ENCODE measurements at regions not wholly inside any gene's neighbourhood (a gene's known extent, or its start where the extent isn't known, plus 50 kb on each side); places are given as distances from the start of the nearest gene placed in this dataset.
"Not testable (repeated sequence)": the region's sequence is repeated elsewhere in the genome, so short reads cannot be mapped to it uniquely, and the experiment has no call there.

- peak; percentile 49 for DNase-seq
Observed at GRCh38 chr4:131427000-131427399, 1722.1 kb upstream of the PCDH10 start.

GRCh38 chr4:131430302-131430701 lies 1718.8 kb upstream of the PCDH10 start:
- peak; percentile 13 for DNase-seq

- DNase-seq: no peak
Observed at GRCh38 chr4:131441004-131441688, 1707.9 kb upstream of the PCDH10 start.

GRCh38 chr4:131447883-131448282 lies 1701.2 kb upstream of the PCDH10 start:
- no peak for DNase-seq

- DNase-seq: no peak
Observed at GRCh38 chr4:131450572-131451209, 1698.4 kb upstream of the PCDH10 start.

- peak; percentile 38 for DNase-seq
Observed at GRCh38 chr4:131459430-131460101, 1689.5 kb upstream of the PCDH10 start.

- DNase-seq: no peak
Observed at GRCh38 chr4:131470360-131470759, 1678.7 kb upstream of the PCDH10 start.

GRCh38 chr4:131488772-131489171 lies 1660.3 kb upstream of the PCDH10 start:
- peak; percentile 53 for DNase-seq

- DNase-seq: not testable (repeated sequence)
Observed at GRCh38 chr4:131496211-131496610, 1652.9 kb upstream of the PCDH10 start.

- peak; percentile 88 for DNase-seq
Observed at GRCh38 chr4:131499141-131499873, 1649.8 kb upstream of the PCDH10 start.

GRCh38 chr4:131509521-131509920 lies 1639.6 kb upstream of the PCDH10 start:
- DNase-seq: no peak

GRCh38 chr4:131526686-131527085 lies 1622.4 kb upstream of the PCDH10 start:
- no peak for DNase-seq

- DNase-seq: no peak
Observed at GRCh38 chr4:131531087-131531486, 1618.0 kb upstream of the PCDH10 start.

GRCh38 chr4:131534944-131535645 lies 1614.0 kb upstream of the PCDH10 start:
- DNase-seq: no peak

GRCh38 chr4:131540256-131540655 lies 1608.8 kb upstream of the PCDH10 start:
- DNase-seq: no peak

GRCh38 chr4:131547506-131547981 lies 1601.5 kb upstream of the PCDH10 start:
- peak; percentile 5 for DNase-seq

GRCh38 chr4:131551306-131551705 lies 1597.8 kb upstream of the PCDH10 start:
- no peak for DNase-seq

- no peak for DNase-seq
Observed at GRCh38 chr4:131566026-131566425, 1583.1 kb upstream of the PCDH10 start.

GRCh38 chr4:131584587-131584986 lies 1564.5 kb upstream of the PCDH10 start:
- no peak for DNase-seq

GRCh38 chr4:131595140-131595539 lies 1554.0 kb upstream of the PCDH10 start:
- DNase-seq: no peak

- DNase-seq: no peak
Observed at GRCh38 chr4:131603705-131604104, 1545.4 kb upstream of the PCDH10 start.

GRCh38 chr4:131609039-131609438 lies 1540.1 kb upstream of the PCDH10 start:
- DNase-seq: no peak

GRCh38 chr4:131610517-131610916 lies 1538.6 kb upstream of the PCDH10 start:
- not testable (repeated sequence) for DNase-seq

Measured in MV-4-11 (cell line).